Chondrocyte (in vitro differentiated cells): ENCODE measurements at regions not wholly inside any gene's neighbourhood (a gene's known extent, or its start where the extent isn't known, plus 50 kb on each side); places are given as distances from the start of the nearest gene placed in this dataset.

ENCODE experiments used
- DNase-seq: peaks from one replicate; pipeline ENCODE4 v3.0.0; 2021; ENCODE audit warnings: mixed read lengths, low spot score
- H3K27ac Mint-ChIP-seq: one replicate; pipeline ENCODE4 v1.8.0; 2021; ENCODE audit warnings: mild to moderate bottlenecking, moderate library complexity, mixed read lengths; ENCODE audit not compliant: unreplicated experiment
- H3K27me3 Mint-ChIP-seq: 2 replicates; pipeline ENCODE4 v1.8.0; 2021; ENCODE audit warnings: low read depth, mixed read lengths
- H3K36me3 Mint-ChIP-seq: 2 replicates; pipeline ENCODE4 v1.8.0; 2021; ENCODE audit warnings: low read depth, mixed read lengths
- H3K4me1 Mint-ChIP-seq: 2 replicates; pipeline ENCODE4 v1.8.0; 2021; ENCODE audit warnings: low read depth, mild to moderate bottlenecking, mixed read lengths
- H3K4me3 Mint-ChIP-seq: one replicate; pipeline ENCODE4 v1.8.0; 2021; ENCODE audit warnings: mild to moderate bottlenecking, moderate library complexity, mixed read lengths; ENCODE audit not compliant: unreplicated experiment
- H3K9me3 Mint-ChIP-seq: 2 replicates; pipeline ENCODE4 v1.8.0; 2021; ENCODE audit warnings: low read depth, mixed read lengths
- TF ChIP-seq, protein P1 (sequence below): fragments of 200-600 bp; sonication (generic); IDR thresholded peaks from 2 replicates; pipeline ENCODE4 v1.5.0; 2021; ENCODE audit warnings: antibody characterized with exemption, mild to moderate bottlenecking, moderate library complexity

DNA sequence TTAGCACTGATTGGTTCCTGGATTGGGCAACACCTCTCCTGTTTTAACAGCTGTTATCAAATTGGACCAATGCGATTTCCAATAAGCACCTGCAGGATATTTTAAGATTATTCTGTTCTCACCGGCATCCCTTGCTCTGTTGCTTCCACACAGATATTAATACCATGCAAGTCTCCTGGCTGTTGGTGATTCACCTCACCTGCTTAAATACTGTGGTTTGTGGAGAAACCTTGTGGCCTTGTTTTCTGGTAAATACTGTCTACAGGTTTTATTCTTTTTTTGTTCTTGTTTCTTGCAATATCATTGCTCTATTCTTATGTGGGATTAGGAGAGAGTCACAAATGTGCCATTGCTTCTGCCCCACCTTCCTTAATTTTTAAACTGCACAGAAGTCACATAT, 448.1 kb upstream of the NXPH2 start:
- TF ChIP-seq, protein P1, sequence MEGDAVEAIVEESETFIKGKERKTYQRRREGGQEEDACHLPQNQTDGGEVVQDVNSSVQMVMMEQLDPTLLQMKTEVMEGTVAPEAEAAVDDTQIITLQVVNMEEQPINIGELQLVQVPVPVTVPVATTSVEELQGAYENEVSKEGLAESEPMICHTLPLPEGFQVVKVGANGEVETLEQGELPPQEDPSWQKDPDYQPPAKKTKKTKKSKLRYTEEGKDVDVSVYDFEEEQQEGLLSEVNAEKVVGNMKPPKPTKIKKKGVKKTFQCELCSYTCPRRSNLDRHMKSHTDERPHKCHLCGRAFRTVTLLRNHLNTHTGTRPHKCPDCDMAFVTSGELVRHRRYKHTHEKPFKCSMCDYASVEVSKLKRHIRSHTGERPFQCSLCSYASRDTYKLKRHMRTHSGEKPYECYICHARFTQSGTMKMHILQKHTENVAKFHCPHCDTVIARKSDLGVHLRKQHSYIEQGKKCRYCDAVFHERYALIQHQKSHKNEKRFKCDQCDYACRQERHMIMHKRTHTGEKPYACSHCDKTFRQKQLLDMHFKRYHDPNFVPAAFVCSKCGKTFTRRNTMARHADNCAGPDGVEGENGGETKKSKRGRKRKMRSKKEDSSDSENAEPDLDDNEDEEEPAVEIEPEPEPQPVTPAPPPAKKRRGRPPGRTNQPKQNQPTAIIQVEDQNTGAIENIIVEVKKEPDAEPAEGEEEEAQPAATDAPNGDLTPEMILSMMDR = no peak
- H3K4me3 Mint-ChIP-seq = no peak overlapping the region

DNA sequence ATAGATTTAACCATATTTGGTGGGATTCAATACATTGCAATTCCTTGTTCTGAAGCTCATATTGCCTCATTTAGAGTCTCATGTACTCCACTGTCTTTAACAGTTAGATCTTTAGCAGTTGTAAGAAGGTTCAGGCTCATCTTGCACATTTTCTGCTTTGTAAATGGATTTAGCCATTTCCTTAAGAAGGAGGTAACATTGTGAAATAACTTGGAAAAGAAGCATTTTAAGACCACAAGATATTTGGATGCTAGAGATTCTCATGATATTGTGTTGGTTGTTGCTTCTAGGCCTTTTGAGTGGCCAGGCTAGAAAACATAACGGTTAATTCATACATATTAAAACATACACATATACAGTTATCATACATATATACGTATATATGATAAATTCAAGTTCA, 445.8 kb upstream of the NXPH2 start:
- no peak for DNase-seq
- Mint-ChIP-seq H3K27ac (no peak overlapping the region), H3K27me3 (peaks cover 20% of the 10 kb centered on the region), H3K4me1 (no peaks in the 10 kb centered on the region), H3K36me3 (no peaks in the 10 kb centered on the region), H3K4me3 (no peak overlapping the region), H3K9me3 (no peaks in the 10 kb centered on the region)
- TF ChIP-seq, protein P1 = no peak

More for the DNA sequence above, 448.1 kb upstream of the NXPH2 start:
- no peak overlapping the region for H3K27ac Mint-ChIP-seq
- no peak for DNase-seq
- no peaks in the 10 kb centered on the region for H3K4me1 Mint-ChIP-seq
- H3K36me3 Mint-ChIP-seq = no peaks in the 10 kb centered on the region
- H3K9me3 Mint-ChIP-seq = no peaks in the 10 kb centered on the region
- H3K27me3 Mint-ChIP-seq = peaks cover 24% of the 10 kb centered on the region

DNA sequence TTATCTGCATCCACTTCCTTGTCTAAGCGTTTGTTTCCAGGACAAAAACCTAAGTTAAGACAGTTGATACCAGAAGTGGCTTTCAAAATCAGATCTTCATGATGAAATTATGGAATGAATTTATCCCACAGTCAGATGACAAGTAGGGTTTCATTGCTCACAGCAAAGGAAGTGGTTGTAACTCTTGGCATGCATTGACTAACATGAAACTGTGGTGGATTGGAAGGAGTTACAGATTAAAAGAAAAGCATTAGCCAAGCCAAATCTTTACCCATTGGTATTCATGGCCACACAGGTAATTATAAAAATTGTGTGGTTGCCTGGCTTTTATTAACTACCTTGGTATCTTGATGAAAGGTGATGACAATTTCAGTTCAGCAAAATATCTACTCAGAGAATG, 438.0 kb upstream of the NXPH2 start:
- H3K27ac Mint-ChIP-seq = no peak overlapping the region
- H3K4me3 Mint-ChIP-seq = no peak overlapping the region
- DNase-seq = no peak
- TF ChIP-seq, protein P1 = no peak
- no peaks in the 10 kb centered on the region for H3K36me3 Mint-ChIP-seq
- peaks cover 3% of the 10 kb centered on the region for H3K9me3 Mint-ChIP-seq
- peaks cover 2% of the 10 kb centered on the region for H3K27me3 Mint-ChIP-seq
- no peaks in the 10 kb centered on the region for H3K4me1 Mint-ChIP-seq

DNA sequence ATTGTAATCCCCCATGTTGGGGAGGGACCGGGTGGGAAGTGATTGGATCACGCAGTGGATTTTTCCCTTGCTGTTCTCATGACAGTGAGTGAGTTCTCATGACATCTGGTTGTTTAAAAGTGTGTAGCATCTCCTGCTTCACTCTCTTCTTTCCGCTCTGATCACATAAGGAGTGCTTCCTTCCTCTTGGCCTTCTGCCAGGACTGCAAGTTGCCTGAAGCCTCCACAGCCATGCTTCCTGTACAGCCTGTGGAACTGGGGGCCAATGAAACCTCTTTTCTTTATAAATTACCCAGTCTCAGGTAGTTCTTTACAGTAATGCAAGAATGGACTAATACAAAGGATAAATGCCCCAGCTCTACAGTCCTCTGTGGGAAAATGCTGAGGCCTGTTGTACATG, 437.5 kb upstream of the NXPH2 start:
- Mint-ChIP-seq H3K9me3 (peaks cover 3% of the 10 kb centered on the region), H3K27me3 (peaks cover 2% of the 10 kb centered on the region), H3K4me3 (no peak overlapping the region), H3K36me3 (no peaks in the 10 kb centered on the region), H3K27ac (no peak overlapping the region), H3K4me1 (no peaks in the 10 kb centered on the region)
- DNase-seq = no peak
- TF ChIP-seq, protein P1 = no peak

DNA sequence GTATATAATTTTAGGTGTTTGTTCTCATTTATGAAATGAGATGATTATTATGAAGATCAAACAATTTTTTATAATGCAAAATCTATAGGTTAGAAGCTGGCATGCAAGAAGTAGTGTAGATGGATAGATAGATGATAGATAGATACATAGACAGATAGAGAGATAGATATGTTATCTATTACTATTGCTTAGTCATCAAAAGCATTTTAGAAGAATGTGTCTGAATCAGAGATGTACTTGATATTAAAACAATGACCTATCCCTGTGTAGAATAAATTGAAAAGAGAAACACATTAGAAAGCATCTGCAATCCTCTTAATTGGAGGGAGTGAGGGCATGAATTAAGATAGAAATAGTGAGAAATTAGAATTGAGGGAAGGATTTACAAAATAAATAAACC, 436.2 kb upstream of the NXPH2 start:
- TF ChIP-seq, protein P1 = no peak
- Mint-ChIP-seq H3K36me3 (no peaks in the 10 kb centered on the region), H3K9me3 (peaks cover 6% of the 10 kb centered on the region), H3K27ac (no peak overlapping the region), H3K4me3 (no peak overlapping the region), H3K27me3 (peaks cover 2% of the 10 kb centered on the region), H3K4me1 (no peaks in the 10 kb centered on the region)
- DNase-seq = no peak
